HepG2 (cell line): ENCODE measurements at regions not wholly inside any gene's neighbourhood (a gene's known extent, or its start where the extent isn't known, plus 50 kb on each side); places are given as distances from the start of the nearest gene placed in this dataset.

ENCODE experiments used
- CREB1 ChIP-seq, 2 experiments: fragments of 450-650 bp in 1 of 2; IDR thresholded peaks; 2 replicates each; pipeline ENCODE4 v1.6.1; 2016 to 2017; ENCODE audit warnings: control low read depth in 1 of 2, mild to moderate bottlenecking in 1 of 2, missing compliant biosample characterization in 1 of 2, missing genetic modification characterization in 1 of 2
- FOXK1 ChIP-seq: sonication (generic); formaldehyde crosslinking; IDR thresholded peaks from 2 replicates; pipeline ENCODE4 v1.4.0; 2020; ENCODE audit warnings: low read depth, missing genetic modification reagents, borderline replicate concordance
- HDAC2 ChIP-seq: sonication (generic); formaldehyde crosslinking; IDR thresholded peaks from 2 replicates; pipeline ENCODE4 v1.4.0; 2020; ENCODE audit warnings: missing genetic modification reagents
- HNF4A ChIP-seq: sonication (generic); formaldehyde crosslinking; IDR thresholded peaks from 2 replicates; pipeline ENCODE4 v1.4.0; 2020; ENCODE audit warnings: missing genetic modification reagents
- HOXA9 ChIP-seq: sonication (generic); formaldehyde crosslinking; IDR thresholded peaks from 2 replicates; pipeline ENCODE4 v1.8.1; 2022; ENCODE audit warnings: missing genetic modification reagents, mild to moderate bottlenecking, moderate library complexity, borderline replicate concordance
- IKZF1 ChIP-seq: fragments of 450-650 bp; IDR thresholded peaks from 2 replicates; pipeline ENCODE4 v1.7.1; 2016
- KAT8 ChIP-seq: IDR thresholded peaks from 2 replicates; pipeline ENCODE4 v1.6.1; 2016; ENCODE audit warnings: missing genetic modification reagents, missing compliant biosample characterization
- MEF2D ChIP-seq: sonication (generic); formaldehyde crosslinking; IDR thresholded peaks from 2 replicates; pipeline ENCODE4 v1.5.1; 2020; ENCODE audit warnings: mild to moderate bottlenecking, missing genetic modification reagents
- MIER3 ChIP-seq: IDR thresholded peaks from 2 replicates; pipeline ENCODE4 v1.6.1; 2016; ENCODE audit warnings: missing compliant biosample characterization, borderline replicate concordance
- PAF1 ChIP-seq: IDR thresholded peaks from 2 replicates; pipeline ENCODE4 v1.6.1; 2016; ENCODE audit warnings: missing genetic modification reagents, missing compliant biosample characterization
- PLRG1 ChIP-seq: fragments of 450-650 bp; conservative IDR thresholded peaks from 2 replicates; pipeline ENCODE4 v1.6.1; 2016
- RAD21 ChIP-seq: fragments of 450-650 bp; formaldehyde crosslinking; IDR thresholded peaks from 2 replicates; pipeline ENCODE4 v1.5.0; 2020; ENCODE audit warnings: mild to moderate bottlenecking
- RBM22 ChIP-seq: fragments of 200-400 bp; formaldehyde crosslinking; optimal IDR thresholded peaks from 2 replicates; pipeline ENCODE3; 2017; ENCODE audit warnings: mild to moderate bottlenecking, low read length, moderate library complexity
- RFX5 ChIP-seq: IDR thresholded peaks from 2 replicates; pipeline ENCODE4 v1.6.1; 2011; ENCODE audit warnings: low read depth, low read length, improper control_type of control experiment
- SIN3B ChIP-seq: fragments of 150-350 bp; IDR thresholded peaks from 2 replicates; pipeline ENCODE4 v1.6.1; 2014; ENCODE audit warnings: low read length
- SRSF9 ChIP-seq: fragments of 200-400 bp; formaldehyde crosslinking; IDR thresholded peaks from 2 replicates; pipeline ENCODE4 v1.6.1; 2018; ENCODE audit warnings: borderline replicate concordance, mild to moderate bottlenecking, low read depth, low read length; ENCODE audit not compliant: insufficient read depth, poor library complexity, severe bottlenecking
- SRY ChIP-seq: sonication (generic); formaldehyde crosslinking; IDR thresholded peaks from 2 replicates; pipeline ENCODE4 v1.8.0; 2022; ENCODE audit warnings: mild to moderate bottlenecking, missing genetic modification reagents
- TCF12 ChIP-seq, 2 experiments: fragments of 450-650 bp in 1 of 2; sonication (generic) in 1 of 2; formaldehyde crosslinking in 1 of 2; IDR thresholded peaks; 2 replicates each; pipeline versions ENCODE4 v1.6.1 to v1.8.0; 2017 to 2022; ENCODE audit warnings: antibody characterized with exemption in 1 of 2, mild to moderate bottlenecking in 1 of 2, missing genetic modification reagents in 1 of 2, moderate library complexity in 1 of 2
- THRA ChIP-seq: sonication (generic); formaldehyde crosslinking; IDR thresholded peaks from 2 replicates; pipeline ENCODE4 v1.4.0; 2020; ENCODE audit warnings: missing genetic modification reagents, borderline replicate concordance
- ZFAT ChIP-seq: sonication (generic); formaldehyde crosslinking; conservative IDR thresholded peaks from 2 replicates; pipeline ENCODE4 v1.8.1; 2023; ENCODE audit warnings: missing genetic modification reagents, inconsistent platforms
- ZNF34 ChIP-seq: sonication (generic); formaldehyde crosslinking; IDR thresholded peaks from 2 replicates; pipeline ENCODE4 v1.4.0; 2020; ENCODE audit warnings: mild to moderate bottlenecking, missing genetic modification reagents, borderline replicate concordance
- ZNF660 ChIP-seq: sonication (generic); formaldehyde crosslinking; IDR thresholded peaks from 2 replicates; pipeline ENCODE4 v1.5.1; 2020; ENCODE audit warnings: mild to moderate bottlenecking, low read depth, missing genetic modification reagents, borderline replicate concordance
- ZNF720 ChIP-seq: sonication (generic); formaldehyde crosslinking; IDR thresholded peaks from 2 replicates; pipeline ENCODE4 v1.4.0; 2020; ENCODE audit warnings: missing genetic modification reagents
- ZNF75D ChIP-seq: sonication (generic); formaldehyde crosslinking; IDR thresholded peaks from 2 replicates; pipeline ENCODE4 v1.8.1; 2023; ENCODE audit warnings: missing genetic modification reagents, mild to moderate bottlenecking, borderline replicate concordance
- ZSCAN29 ChIP-seq: sonication (generic); formaldehyde crosslinking; conservative IDR thresholded peaks from 2 replicates; pipeline ENCODE4 v1.4.0; 2020; ENCODE audit warnings: mild to moderate bottlenecking, missing genetic modification reagents
- ZXDC ChIP-seq: sonication (generic); formaldehyde crosslinking; IDR thresholded peaks from 2 replicates; pipeline ENCODE4 v1.5.0; 2020; ENCODE audit warnings: mild to moderate bottlenecking, missing genetic modification reagents

DNA sequence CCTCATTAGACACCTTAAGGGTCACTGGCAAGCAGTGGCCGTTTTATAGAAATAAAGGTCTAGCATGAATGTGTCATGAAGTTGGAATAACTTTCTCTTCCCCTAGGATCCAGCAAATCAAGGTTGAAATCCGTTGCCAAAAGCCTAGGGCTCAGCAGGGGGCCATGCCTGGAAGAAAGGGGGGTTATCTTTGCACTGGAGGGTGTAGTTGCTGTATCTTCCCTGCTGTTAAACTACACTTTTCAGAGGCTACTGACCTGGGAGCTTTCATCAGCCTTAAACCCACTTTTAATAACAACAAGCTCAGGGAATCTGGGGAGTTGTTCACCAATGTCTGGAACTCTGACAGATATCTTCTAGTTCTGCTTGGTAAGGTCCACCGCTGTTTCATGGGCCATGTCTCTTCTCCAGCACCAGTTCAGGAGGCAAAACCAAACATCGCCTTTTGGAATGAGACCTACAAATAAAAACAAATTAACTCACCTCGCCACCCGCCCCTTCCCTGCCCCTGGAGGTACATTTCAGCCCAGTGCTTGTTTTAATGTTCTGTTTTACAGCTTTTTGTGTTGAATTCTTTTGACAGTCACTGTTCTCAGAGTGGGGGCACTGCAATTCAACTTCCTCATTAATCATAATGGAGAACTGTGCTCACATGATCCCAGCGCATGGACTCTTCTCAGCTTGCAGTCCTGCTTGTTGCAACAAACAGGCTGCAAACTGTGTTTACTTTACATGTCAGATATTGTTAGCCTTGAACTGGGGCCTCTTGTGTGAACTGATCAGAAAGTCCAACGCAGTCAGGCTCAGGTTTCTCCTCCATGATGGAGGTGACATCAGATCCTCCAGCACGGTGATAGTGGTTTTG lies 508.7 kb downstream of the KCNJ2 start (continued):
- TF ChIP-seq SIN3B (no peak), HNF4A (CRISPR knock-in tag) (peak; percentile 98), IKZF1 (no peak), KAT8 (CRISPR knock-in tag) (peak; percentile 86), ZNF660 (CRISPR knock-in tag) (no peak), ZNF34 (CRISPR knock-in tag) (no peak), MEF2D (peak; percentile 73), ZSCAN29 (CRISPR knock-in tag) (no peak), TCF12 (IDR thresholded peaks at IDR 0.05) (no peak), TCF12 (CRISPR knock-in tag; IDR thresholded peaks at IDR 0.05) (no peak), SRSF9 (no peak), HOXA9 (0 out of 2 replicates have a peak, but pooled peaks have one; percentile 51), CREB1 (IDR thresholded peaks at IDR 0.05) (peak; percentile 58), CREB1 (CRISPR knock-in tag; IDR thresholded peaks at IDR 0.05) (peak; percentile 51; the same call in 1 of the 2 replicates), ZXDC (no peak), RAD21 (CRISPR knock-in tag) (no peak), ZFAT (CRISPR knock-in tag) (no peak), HDAC2 (CRISPR knock-in tag) (peak; percentile 72), RFX5 (no peak), MIER3 (peak; percentile 94; the same call in 1 of the 2 replicates), ZNF720 (CRISPR knock-in tag) (no peak), SRY (CRISPR knock-in tag) (no peak), FOXK1 (CRISPR knock-in tag) (peak; percentile 84; the same call in 1 of the 2 replicates), ZNF75D (CRISPR knock-in tag) (no peak), PLRG1 (no peak), PAF1 (CRISPR knock-in tag) (no peak), THRA (CRISPR knock-in tag) (peak; percentile 50; the same call in 1 of the 2 replicates), RBM22 (no peak)
